Muscle layer of duodenum (tissue), 2 donors: ENCODE measurements at regions not wholly inside any gene's neighbourhood (a gene's known extent, or its start where the extent isn't known, plus 50 kb on each side); places are given as distances from the start of the nearest gene placed in this dataset.

ENCODE experiments used
- H3K27ac ChIP-seq: one replicate; pipeline ENCODE4 v1.7.0; 2013; ENCODE audit warnings: mild to moderate bottlenecking, low read length
- H3K27me3 ChIP-seq: one replicate; pipeline ENCODE4 v1.7.0; 2013; ENCODE audit warnings: low read depth, mild to moderate bottlenecking, control low read depth, low read length
- H3K36me3 ChIP-seq, 2 donors: one replicate each; pipeline ENCODE4 v1.7.0; 2013; ENCODE audit warnings: low read length in 2 of 2, control low read depth in 1 of 2, mild to moderate bottlenecking in 1 of 2; ENCODE audit not compliant: insufficient read depth in 2 of 2, control insufficient read depth in 1 of 2
- H3K4me1 ChIP-seq, 2 donors: one replicate each; pipeline ENCODE4 v1.7.0; 2013; ENCODE audit warnings: low read length in 2 of 2, mild to moderate bottlenecking in 2 of 2, control low read depth in 1 of 2, moderate library complexity in 1 of 2; ENCODE audit not compliant: insufficient read depth in 2 of 2, control insufficient read depth in 1 of 2
- H3K4me3 ChIP-seq, 2 donors: one replicate each; pipeline ENCODE4 v1.7.0; 2013; ENCODE audit warnings: low read length in 2 of 2, low read depth in 1 of 2, mild to moderate bottlenecking in 1 of 2
- H3K9me3 ChIP-seq, 2 donors: one replicate each; pipeline ENCODE4 v1.7.0; 2013; ENCODE audit warnings: low read length in 2 of 2, control low read depth in 1 of 2, mild to moderate bottlenecking in 1 of 2; ENCODE audit not compliant: control insufficient read depth in 1 of 2
- donor health status: healthy.

GRCh38 chr13:47511647-47512046, 489.4 kb downstream of the SUCLA2 start:
- Histone ChIP-seq H3K9me3 (peaks cover 5 to 13% of the 10 kb centered on the region in 2 donors), H3K27me3 (no peaks in the 10 kb centered on the region), H3K4me1 (no peaks in the 10 kb centered on the region), H3K4me3 (no peak overlapping the region), H3K36me3 (no peaks in the 10 kb centered on the region), H3K27ac (no peak overlapping the region)

GRCh38 chr13:47508527-47509228, 492.4 kb downstream of the SUCLA2 start:
- no peaks in the 10 kb centered on the region for H3K9me3 ChIP-seq
- H3K4me1 ChIP-seq: no peaks in the 10 kb centered on the region
- H3K27ac ChIP-seq: no peak overlapping the region
- no peaks in the 10 kb centered on the region for H3K36me3 ChIP-seq
- no peaks in the 10 kb centered on the region for H3K27me3 ChIP-seq
- H3K4me3 ChIP-seq: no peak overlapping the region

- H3K36me3 ChIP-seq: no peaks in the 10 kb centered on the region
- no peaks in the 10 kb centered on the region for H3K27me3 ChIP-seq
- no peaks in the 10 kb centered on the region for H3K9me3 ChIP-seq
- H3K27ac ChIP-seq: no peak overlapping the region
- no peak overlapping the region for H3K4me3 ChIP-seq
- H3K4me1 ChIP-seq: no peaks in the 10 kb centered on the region
Observed at GRCh38 chr13:47503475-47503874, 497.6 kb downstream of the SUCLA2 start.

- Histone ChIP-seq H3K9me3 (no peaks in the 10 kb centered on the region), H3K4me3 (no peak overlapping the region), H3K4me1 (no peaks in the 10 kb centered on the region), H3K27me3 (no peaks in the 10 kb centered on the region), H3K36me3 (no peaks in the 10 kb centered on the region), H3K27ac (no peak overlapping the region)
Observed at GRCh38 chr13:47502166-47502565, 498.9 kb downstream of the SUCLA2 start.

- no peaks in the 10 kb centered on the region for H3K4me1 ChIP-seq
- H3K36me3 ChIP-seq: no peaks in the 10 kb centered on the region
- H3K27me3 ChIP-seq: no peaks in the 10 kb centered on the region
- no peak overlapping the region for H3K4me3 ChIP-seq
- no peaks in the 10 kb centered on the region for H3K9me3 ChIP-seq
- no peak overlapping the region for H3K27ac ChIP-seq
Observed at GRCh38 chr13:47499358-47500150, 501.5 kb downstream of the SUCLA2 start.

GRCh38 chr13:47484548-47484947, 516.5 kb downstream of the SUCLA2 start:
- H3K9me3 ChIP-seq: no peaks in the 10 kb centered on the region
- H3K27ac ChIP-seq: no peak overlapping the region
- H3K27me3 ChIP-seq: no peaks in the 10 kb centered on the region
- H3K4me3 ChIP-seq: no peak overlapping the region
- no peaks in the 10 kb centered on the region for H3K4me1 ChIP-seq
- no peaks in the 10 kb centered on the region for H3K36me3 ChIP-seq

- Histone ChIP-seq H3K4me3 (no peak overlapping the region), H3K27ac (no peak overlapping the region), H3K4me1 (no peaks in the 10 kb centered on the region), H3K36me3 (no peaks in the 10 kb centered on the region), H3K27me3 (no peaks in the 10 kb centered on the region), H3K9me3 (no peaks in the 10 kb centered on the region)
Observed at GRCh38 chr13:47481536-47481935, 519.5 kb downstream of the SUCLA2 start.

- Histone ChIP-seq H3K4me1 (no peaks in the 10 kb centered on the region), H3K27ac (no peak overlapping the region), H3K36me3 (no peaks in the 10 kb centered on the region), H3K4me3 (no peak overlapping the region), H3K27me3 (no peaks in the 10 kb centered on the region), H3K9me3 (no peaks in the 10 kb centered on the region)
Observed at GRCh38 chr13:47480951-47481350, 520.1 kb downstream of the SUCLA2 start.

- Histone ChIP-seq H3K4me1 (no peaks in the 10 kb centered on the region), H3K27me3 (no peaks in the 10 kb centered on the region), H3K9me3 (no peaks in the 10 kb centered on the region), H3K36me3 (no peaks in the 10 kb centered on the region), H3K4me3 (no peak overlapping the region), H3K27ac (no peak overlapping the region)
Observed at GRCh38 chr13:47480121-47480520, 521.0 kb downstream of the SUCLA2 start.

GRCh38 chr13:47478985-47479384, 522.1 kb downstream of the SUCLA2 start:
- no peaks in the 10 kb centered on the region for H3K9me3 ChIP-seq
- no peaks in the 10 kb centered on the region for H3K27me3 ChIP-seq
- H3K27ac ChIP-seq: no peak overlapping the region
- H3K36me3 ChIP-seq: no peaks in the 10 kb centered on the region
- H3K4me3 ChIP-seq: no peak overlapping the region
- H3K4me1 ChIP-seq: no peaks in the 10 kb centered on the region

GRCh38 chr13:47475441-47475948, 525.6 kb downstream of the SUCLA2 start:
- Histone ChIP-seq H3K9me3 (no peaks in the 10 kb centered on the region), H3K36me3 (no peaks in the 10 kb centered on the region), H3K27me3 (no peaks in the 10 kb centered on the region), H3K27ac (no peak overlapping the region), H3K4me1 (no peaks in the 10 kb centered on the region), H3K4me3 (no peak overlapping the region)
